NCI-H460 (cell line): ENCODE measurements at regions not wholly inside any gene's neighbourhood (a gene's known extent, or its start where the extent isn't known, plus 50 kb on each side); places are given as distances from the start of the nearest gene placed in this dataset.

Experiments
- DNase-seq: peaks from one replicate; pipeline ENCODE4 v3.0.0-alpha.2; 2016; ENCODE audit warnings: low read depth; ENCODE audit errors: extremely low read depth

GRCh38 chr2:41955316-41956043, 92.3 kb upstream of the PKDCC start:
- DNase-seq = no peak

DNA sequence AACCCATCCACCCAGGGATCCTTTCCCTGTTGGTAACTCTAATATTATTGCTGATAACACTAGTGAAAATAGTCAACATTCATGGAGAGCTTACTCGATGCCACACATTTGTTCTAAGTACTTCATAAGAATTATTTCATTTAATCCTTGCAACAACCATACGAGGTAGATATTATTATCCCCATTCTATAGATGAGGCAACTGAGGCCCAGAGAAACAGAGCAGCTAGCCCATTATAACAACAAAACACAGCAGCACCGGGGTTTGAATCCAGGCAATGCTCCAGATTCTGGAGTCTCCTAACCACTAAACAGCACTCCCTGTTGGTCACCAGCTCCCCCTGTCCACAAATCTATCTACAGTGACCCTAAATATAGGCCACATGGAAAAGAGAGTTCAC, 90.4 kb upstream of the PKDCC start:
- DNase-seq = no peak

- no peak for DNase-seq
These were observed 89.6 kb upstream of the PKDCC start for GRCh38 chr2:41958251-41958650.

DNA sequence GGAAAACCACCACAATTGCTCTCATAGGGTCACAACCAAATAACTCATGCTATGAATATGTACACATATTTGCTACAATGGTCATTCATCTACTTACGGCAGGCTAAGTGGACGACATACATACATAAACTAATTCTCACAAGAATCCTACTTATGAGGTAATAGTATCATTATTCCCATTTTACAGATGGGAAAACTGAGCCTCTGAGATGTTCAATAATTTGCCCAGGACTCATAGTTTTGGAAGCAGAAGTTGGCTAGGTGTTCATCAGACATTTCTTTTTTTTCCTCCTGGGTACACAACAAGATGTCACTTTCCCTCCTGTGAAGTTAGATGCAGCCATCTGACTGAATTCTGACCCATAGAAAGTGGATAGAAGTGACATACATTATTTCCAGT, 89.0 kb upstream of the PKDCC start:
- no peak for DNase-seq

DNA sequence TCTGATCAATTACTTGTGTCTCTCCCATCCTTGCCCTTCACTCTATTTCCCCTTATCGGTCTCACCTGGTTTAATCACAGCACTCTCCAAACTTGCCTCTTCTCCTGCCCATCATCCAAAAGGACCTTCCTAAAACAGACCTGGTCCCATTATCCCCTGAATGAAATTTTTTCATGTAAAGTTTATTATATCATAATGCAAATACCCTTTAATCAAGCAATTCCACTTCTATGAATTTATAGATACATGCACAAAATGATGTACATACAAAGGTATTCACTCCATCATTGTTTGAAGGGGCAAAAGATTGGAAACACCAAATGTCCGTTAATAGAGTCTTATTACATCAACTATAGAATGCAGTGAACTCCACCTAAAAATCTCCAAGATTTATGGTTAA, 88.1 kb upstream of the PKDCC start:
- DNase-seq = no peak

- DNase-seq = no peak
These were observed 84.7 kb upstream of the PKDCC start for GRCh38 chr2:41962922-41963622.

DNA sequence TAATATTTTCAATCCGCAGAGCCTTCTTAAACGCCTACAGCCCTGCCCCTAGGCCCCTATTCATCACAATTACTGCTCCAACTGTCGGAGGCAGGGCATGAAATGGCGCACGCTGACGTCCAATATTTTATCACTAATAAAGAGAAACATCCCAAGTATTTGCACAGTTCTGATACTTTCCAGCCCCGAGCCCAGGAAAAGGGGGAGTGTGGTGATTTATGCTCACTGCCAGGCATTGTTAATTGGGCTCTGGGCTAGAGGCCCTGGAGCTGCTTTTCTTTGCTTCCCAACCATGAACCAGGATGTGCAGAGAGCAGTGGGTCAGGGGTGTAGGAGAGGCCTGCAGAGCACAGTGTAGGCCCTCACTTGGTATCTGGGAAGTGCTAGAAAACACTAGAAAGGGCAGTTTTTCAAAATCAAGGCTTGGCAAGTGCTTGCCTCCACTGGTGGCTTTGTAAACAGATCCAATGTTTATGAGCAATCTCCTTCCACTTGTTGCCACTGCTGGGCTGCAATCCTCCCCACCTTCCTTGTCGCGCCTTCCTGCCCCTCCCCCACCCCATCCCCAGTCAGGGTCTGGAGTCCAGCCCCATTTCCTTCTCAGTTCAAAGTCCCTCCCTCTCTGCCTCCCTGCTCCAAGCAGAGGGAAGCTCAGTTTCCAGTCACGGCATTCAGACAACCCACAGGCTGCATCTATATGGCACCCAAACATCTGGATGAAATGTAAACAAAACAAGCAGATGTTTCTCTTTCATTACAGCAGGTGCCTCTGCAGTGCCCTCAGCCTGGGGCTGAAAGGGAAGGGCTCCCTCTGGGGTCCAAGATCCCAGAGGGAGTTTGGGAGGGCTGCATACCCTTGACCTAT, 83.9 kb upstream of the PKDCC start:
- no peak for DNase-seq

DNA sequence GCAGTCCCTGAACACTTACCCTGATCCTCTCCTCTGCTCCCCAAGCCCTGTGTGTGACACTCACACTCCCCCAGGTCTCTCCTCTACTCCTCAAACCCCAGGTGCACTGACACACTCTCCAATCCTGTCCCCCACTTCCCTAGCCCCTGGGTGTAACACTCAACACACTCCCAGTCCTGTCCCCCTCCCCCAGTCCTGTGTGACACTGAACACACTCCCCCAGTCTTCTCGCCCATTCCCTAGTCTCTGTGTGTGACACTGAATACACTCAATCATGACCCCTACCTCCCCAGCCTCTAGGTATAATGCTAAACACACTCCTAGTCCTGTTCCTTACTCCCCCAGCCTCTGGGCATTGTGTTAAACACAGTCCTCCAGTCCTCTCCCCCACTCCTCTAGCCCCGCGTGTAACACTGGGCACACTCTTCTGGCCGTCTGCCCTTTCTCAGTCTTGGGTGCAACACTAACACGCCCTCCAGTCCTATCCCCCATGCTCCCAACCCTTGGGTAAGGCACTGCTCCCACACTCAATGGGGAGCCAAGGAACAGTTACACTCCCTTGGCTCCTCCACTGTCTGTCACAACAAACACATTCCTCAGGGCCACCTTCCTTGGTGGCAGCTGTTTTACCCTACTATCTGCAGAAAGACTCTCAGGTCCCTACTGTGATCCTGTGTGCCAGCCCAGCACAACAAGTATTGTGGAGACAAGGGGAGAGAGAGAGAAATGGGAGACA, 82.5 kb upstream of the PKDCC start:
- DNase-seq = no peak

GRCh38 chr2:41965909-41966295, 81.9 kb upstream of the PKDCC start:
- no peak for DNase-seq

DNA sequence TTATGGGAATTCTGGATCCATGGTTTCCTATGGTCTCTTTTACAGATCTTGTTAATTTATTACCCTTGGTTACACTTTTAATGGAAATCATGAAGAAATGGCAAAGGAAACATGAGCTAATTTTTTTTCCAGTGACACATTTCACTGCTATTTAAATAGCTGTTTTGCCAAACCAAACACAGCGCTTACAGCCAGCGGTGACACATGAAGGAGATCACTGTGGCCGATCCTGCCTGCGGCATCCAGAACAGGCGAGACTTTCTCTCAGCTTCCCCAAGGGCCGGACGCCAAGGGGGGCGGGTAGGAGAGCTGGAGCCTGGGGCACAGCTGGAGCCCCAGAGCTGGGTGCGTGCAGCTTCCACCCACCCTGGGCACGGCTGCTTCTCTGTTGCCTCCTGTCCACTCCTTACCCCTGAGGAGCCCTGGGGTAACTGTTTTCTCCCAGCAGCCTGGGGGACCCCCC, 81.4 kb upstream of the PKDCC start:
- DNase-seq = peak; percentile 24

- DNase-seq = no peak
These were observed 80.9 kb upstream of the PKDCC start for GRCh38 chr2:41966920-41967319.

- no peak for DNase-seq
These were observed 80.2 kb upstream of the PKDCC start for GRCh38 chr2:41967476-41968181.

DNA sequence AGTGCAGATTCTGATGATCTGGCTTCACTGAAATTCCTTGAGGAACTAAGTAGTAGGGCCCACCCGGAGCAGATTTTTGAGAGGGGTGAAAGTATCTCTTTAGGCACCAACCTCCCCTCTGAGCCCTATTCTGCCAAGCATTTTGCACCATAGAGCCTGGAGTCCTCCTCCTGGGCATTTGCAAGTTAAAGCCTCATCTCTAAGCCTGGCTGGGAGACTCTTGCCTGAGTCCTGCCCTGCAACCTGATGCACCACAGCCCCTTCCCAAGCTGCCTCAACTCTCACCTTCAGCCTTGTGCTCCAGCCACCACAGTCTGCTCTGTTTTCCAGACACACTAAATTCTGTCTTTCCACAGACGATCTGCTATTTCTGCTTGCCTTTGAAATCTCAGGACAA, 79.6 kb upstream of the PKDCC start:
- no peak for DNase-seq

- no peak for DNase-seq
These were observed 76.7 kb upstream of the PKDCC start for GRCh38 chr2:41970988-41971660.

- no peak for DNase-seq
These were observed 75.6 kb upstream of the PKDCC start for GRCh38 chr2:41972179-41972578.

DNA sequence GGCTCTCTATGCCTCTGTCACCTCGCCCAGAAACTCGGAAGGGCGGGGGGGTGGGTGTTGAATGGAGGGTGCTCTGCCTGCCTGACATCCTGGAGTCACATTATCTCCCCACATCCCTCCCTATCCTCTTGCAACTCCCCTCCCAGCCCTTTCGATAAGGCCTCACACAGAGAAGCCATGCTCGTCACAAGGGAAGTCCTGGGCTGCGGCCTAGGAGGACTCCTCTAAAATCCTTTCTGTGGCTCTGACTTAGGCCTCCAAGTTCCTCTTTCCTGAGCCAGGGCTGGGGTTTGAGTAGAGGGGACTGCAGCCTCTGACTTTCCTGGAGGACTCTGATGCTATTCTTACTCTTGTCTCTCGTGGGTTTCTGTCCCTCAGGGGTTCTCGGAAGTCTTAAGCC, 75.0 kb upstream of the PKDCC start:
- DNase-seq = no peak

GRCh38 chr2:41973871-41974270, 74.0 kb upstream of the PKDCC start:
- no peak for DNase-seq

- no peak for DNase-seq
These were observed 66.4 kb upstream of the PKDCC start for GRCh38 chr2:41981417-41981816.

DNA sequence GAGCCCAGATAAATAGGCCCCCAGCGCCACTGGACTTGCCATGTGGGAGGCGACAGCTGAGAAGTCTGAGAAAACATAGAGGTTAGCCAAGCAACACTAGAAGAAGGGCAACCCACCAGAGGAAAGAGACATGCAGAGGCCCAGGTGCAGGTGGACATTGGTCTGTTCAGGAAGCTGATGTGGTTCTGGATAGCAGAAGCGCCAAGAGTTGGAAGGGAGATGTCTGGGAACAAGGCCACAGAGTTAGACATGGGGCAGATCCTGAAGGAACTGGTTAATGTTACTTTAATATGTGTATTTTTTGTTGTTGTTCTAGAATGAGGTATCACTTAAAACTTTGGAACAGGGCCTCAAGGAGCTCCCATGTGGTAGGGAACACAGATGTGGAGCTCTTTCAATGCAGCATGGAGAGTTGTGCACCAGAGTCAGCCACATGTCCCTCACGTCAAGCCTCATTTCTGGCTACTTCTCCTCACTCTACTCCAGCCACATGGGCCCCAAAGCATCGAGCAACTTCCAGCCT, 62.2 kb upstream of the PKDCC start:
- no peak for DNase-seq
